ENCODE measurements at regions not wholly inside any gene's neighbourhood (a gene's known extent, or its start where the extent isn't known, plus 50 kb on each side); places are given as distances from the start of the nearest gene placed in this dataset.

- no peak for DNase-seq (ENCODE audit: low read depth in 1 of 2, low spot score in 2 of 2)
- H3K27ac ChIP-seq = no peak overlapping the region
- H3K9me3 ChIP-seq (replicated peaks) = no peaks in the 10 kb centered on the region
- no peak overlapping the region for H3K4me3 ChIP-seq
- peaks cover 8% of the 10 kb centered on the region for H3K4me1 ChIP-seq (replicated peaks)
- H3K27me3 ChIP-seq (replicated peaks) = peaks cover 3% of the 10 kb centered on the region; the same call in 1 of the 2 replicates
- H3K36me3 ChIP-seq = no peaks in the 10 kb centered on the region
Observed at GRCh38 chr10:10911035-10911434, 106.6 kb upstream of the CELF2 start.

GRCh38 chr10:10911471-10911921, 106.2 kb upstream of the CELF2 start:
- H3K27ac ChIP-seq = no peak overlapping the region

GRCh38 chr10:10914144-10914543, 103.5 kb upstream of the CELF2 start:
- Histone ChIP-seq H3K4me1 (replicated peaks) (peaks cover 8% of the 10 kb centered on the region), H3K27ac (no peak overlapping the region), H3K27me3 (replicated peaks) (peaks cover 3% of the 10 kb centered on the region; the same call in 1 of the 2 replicates), H3K4me3 (no peak overlapping the region), H3K36me3 (no peaks in the 10 kb centered on the region), H3K9me3 (replicated peaks) (no peaks in the 10 kb centered on the region)
- DNase-seq (ENCODE audit: low read depth in 1 of 2, low spot score in 2 of 2) = no peak

More at GRCh38 chr10:10911471-10911921, 106.2 kb upstream of the CELF2 start:
- H3K4me1 ChIP-seq (replicated peaks) = peaks cover 8% of the 10 kb centered on the region
- H3K4me3 ChIP-seq = no peak overlapping the region
- DNase-seq (ENCODE audit: low read depth in 1 of 2, low spot score in 2 of 2) = peak; percentile 44 to 56
- no peaks in the 10 kb centered on the region for H3K36me3 ChIP-seq
- no peaks in the 10 kb centered on the region for H3K9me3 ChIP-seq (replicated peaks)
- H3K27me3 ChIP-seq (replicated peaks) = peaks cover 3% of the 10 kb centered on the region; the same call in 1 of the 2 replicates

GRCh38 chr10:10915215-10915614, 102.5 kb upstream of the CELF2 start:
- no peak for DNase-seq (ENCODE audit: low read depth in 1 of 2, low spot score in 2 of 2)
- Histone ChIP-seq H3K4me3 (no peak overlapping the region), H3K4me1 (replicated peaks) (peaks cover 8% of the 10 kb centered on the region), H3K9me3 (replicated peaks) (no peaks in the 10 kb centered on the region), H3K27me3 (replicated peaks) (peaks cover 3% of the 10 kb centered on the region; the same call in 1 of the 2 replicates), H3K27ac (no peak overlapping the region), H3K36me3 (no peaks in the 10 kb centered on the region)

- no peaks in the 10 kb centered on the region for H3K9me3 ChIP-seq (replicated peaks)
- H3K4me3 ChIP-seq = no peak overlapping the region
- H3K27me3 ChIP-seq (replicated peaks) = peaks cover 3% of the 10 kb centered on the region; the same call in 1 of the 2 replicates
- H3K27ac ChIP-seq = no peak overlapping the region
- H3K4me1 ChIP-seq (replicated peaks) = no peaks in the 10 kb centered on the region
- no peak for DNase-seq (ENCODE audit: low read depth in 1 of 2, low spot score in 2 of 2)
- H3K36me3 ChIP-seq = no peaks in the 10 kb centered on the region
Observed at GRCh38 chr10:10917031-10917430, 100.6 kb upstream of the CELF2 start.

GRCh38 chr10:10919976-10920375, 97.7 kb upstream of the CELF2 start:
- H3K27me3 ChIP-seq (replicated peaks) = 0 out of 2 replicates have a peak, but pooled peaks cover 5% of the 10 kb centered on the region
- no peaks in the 10 kb centered on the region for H3K36me3 ChIP-seq
- H3K4me3 ChIP-seq = no peak overlapping the region
- no peak overlapping the region for H3K27ac ChIP-seq
- H3K4me1 ChIP-seq (replicated peaks) = no peaks in the 10 kb centered on the region
- no peak for DNase-seq (ENCODE audit: low read depth in 1 of 2, low spot score in 2 of 2)
- no peaks in the 10 kb centered on the region for H3K9me3 ChIP-seq (replicated peaks)

GRCh38 chr10:10921826-10922461, 95.7 kb upstream of the CELF2 start:
- no peaks in the 10 kb centered on the region for H3K4me1 ChIP-seq (replicated peaks)
- DNase-seq (ENCODE audit: low read depth in 1 of 2, low spot score in 2 of 2) = no peak
- H3K27ac ChIP-seq = no peak overlapping the region
- 0 out of 2 replicates have a peak, but pooled peaks cover 5% of the 10 kb centered on the region for H3K27me3 ChIP-seq (replicated peaks)
- no peak overlapping the region for H3K4me3 ChIP-seq
- no peaks in the 10 kb centered on the region for H3K9me3 ChIP-seq (replicated peaks)
- no peaks in the 10 kb centered on the region for H3K36me3 ChIP-seq

GRCh38 chr10:10923029-10923651, 94.5 kb upstream of the CELF2 start:
- no peaks in the 10 kb centered on the region for H3K9me3 ChIP-seq (replicated peaks)
- no peak overlapping the region for H3K27ac ChIP-seq
- 0 out of 2 replicates have a peak, but pooled peaks cover 5% of the 10 kb centered on the region for H3K27me3 ChIP-seq (replicated peaks)
- no peak overlapping the region for H3K4me3 ChIP-seq
- no peaks in the 10 kb centered on the region for H3K36me3 ChIP-seq
- H3K4me1 ChIP-seq (replicated peaks) = no peaks in the 10 kb centered on the region
- DNase-seq (ENCODE audit: low read depth in 1 of 2, low spot score in 2 of 2) = no peak

GRCh38 chr10:10925667-10926066, 92.0 kb upstream of the CELF2 start:
- Histone ChIP-seq H3K9me3 (replicated peaks) (no peaks in the 10 kb centered on the region), H3K36me3 (no peaks in the 10 kb centered on the region), H3K4me3 (no peak overlapping the region), H3K27me3 (replicated peaks) (0 out of 2 replicates have a peak, but pooled peaks cover 5% of the 10 kb centered on the region), H3K27ac (no peak overlapping the region), H3K4me1 (replicated peaks) (no peaks in the 10 kb centered on the region)
- no peak for DNase-seq (ENCODE audit: low read depth in 1 of 2, low spot score in 2 of 2)

GRCh38 chr10:10927608-10928007, 90.1 kb upstream of the CELF2 start:
- Histone ChIP-seq H3K4me1 (replicated peaks) (no peaks in the 10 kb centered on the region), H3K9me3 (replicated peaks) (no peaks in the 10 kb centered on the region), H3K36me3 (no peaks in the 10 kb centered on the region), H3K4me3 (no peak overlapping the region), H3K27ac (no peak overlapping the region), H3K27me3 (replicated peaks) (0 out of 2 replicates have a peak, but pooled peaks cover 5% of the 10 kb centered on the region)
- no peak for DNase-seq (ENCODE audit: low read depth in 1 of 2, low spot score in 2 of 2)

GRCh38 chr10:10930979-10931743, 86.5 kb upstream of the CELF2 start:
- H3K4me1 ChIP-seq (replicated peaks) = no peaks in the 10 kb centered on the region
- no peaks in the 10 kb centered on the region for H3K27me3 ChIP-seq (replicated peaks)
- no peaks in the 10 kb centered on the region for H3K9me3 ChIP-seq (replicated peaks)
- H3K27ac ChIP-seq = no peak overlapping the region
- H3K4me3 ChIP-seq = no peak overlapping the region
- no peaks in the 10 kb centered on the region for H3K36me3 ChIP-seq
- no peak for DNase-seq (ENCODE audit: low read depth in 1 of 2, low spot score in 2 of 2)

- H3K4me1 ChIP-seq (replicated peaks) = no peaks in the 10 kb centered on the region
- H3K27ac ChIP-seq = no peak overlapping the region
- no peak for DNase-seq (ENCODE audit: low read depth in 1 of 2, low spot score in 2 of 2)
Observed at GRCh38 chr10:10935032-10935431, 82.6 kb upstream of the CELF2 start.

GRCh38 chr10:10938676-10939075, 79.0 kb upstream of the CELF2 start:
- Histone ChIP-seq H3K27ac (no peak overlapping the region), H3K27me3 (replicated peaks) (no peaks in the 10 kb centered on the region), H3K36me3 (no peaks in the 10 kb centered on the region), H3K4me1 (replicated peaks) (no peaks in the 10 kb centered on the region), H3K9me3 (replicated peaks) (no peaks in the 10 kb centered on the region), H3K4me3 (no peak overlapping the region)
- DNase-seq (ENCODE audit: low read depth in 1 of 2, low spot score in 2 of 2) = no peak

More at GRCh38 chr10:10935032-10935431, 82.6 kb upstream of the CELF2 start:
- no peak overlapping the region for H3K4me3 ChIP-seq
- H3K9me3 ChIP-seq (replicated peaks) = no peaks in the 10 kb centered on the region
- H3K36me3 ChIP-seq = no peaks in the 10 kb centered on the region
- no peaks in the 10 kb centered on the region for H3K27me3 ChIP-seq (replicated peaks)
